Putamen (tissue), 1 donor: ENCODE measurements at regions not wholly inside any gene's neighbourhood (a gene's known extent, or its start where the extent isn't known, plus 50 kb on each side); places are given as distances from the start of the nearest gene placed in this dataset.
"Not testable (repeated sequence)": the region's sequence is repeated elsewhere in the genome, so short reads cannot be mapped to it uniquely, and the experiment has no call there.

ENCODE experiments used
- DNase-seq: peaks from one replicate; pipeline ENCODE4 v3.0.0-alpha.2; 2016; ENCODE audit warnings: low spot score

GRCh38 chrY:3037471-3037870 is 102.3 kb downstream of the ZFY start:
- DNase-seq = no peak

GRCh38 chrY:3040415-3040814 is 105.2 kb downstream of the ZFY start:
- DNase-seq = no peak

GRCh38 chrY:3041985-3042384 is 106.8 kb downstream of the ZFY start:
- DNase-seq = no peak

- no peak for DNase-seq
Observed at GRCh38 chrY:3042901-3043300, 107.7 kb downstream of the ZFY start.

DNA sequence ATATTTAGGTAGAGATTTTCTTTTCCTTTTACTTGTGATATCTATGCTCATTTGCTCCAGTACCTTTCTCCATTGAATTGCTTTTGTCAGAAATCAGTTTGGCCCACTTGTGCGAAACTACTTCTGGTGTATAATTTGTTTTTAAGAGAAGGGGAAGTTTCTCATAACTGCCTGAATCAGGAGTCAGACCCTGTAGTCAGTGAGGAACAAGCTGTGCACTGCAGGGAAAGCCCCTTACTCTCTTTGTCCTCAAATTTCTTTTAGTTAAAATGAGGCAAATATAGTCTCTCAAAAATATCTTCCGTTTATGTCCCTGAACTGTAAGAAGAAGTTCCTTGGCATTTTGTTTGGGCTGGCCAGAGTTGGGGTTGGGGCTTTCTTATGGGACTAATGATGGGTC is 109.9 kb downstream of the ZFY start:
- DNase-seq = no peak

DNA sequence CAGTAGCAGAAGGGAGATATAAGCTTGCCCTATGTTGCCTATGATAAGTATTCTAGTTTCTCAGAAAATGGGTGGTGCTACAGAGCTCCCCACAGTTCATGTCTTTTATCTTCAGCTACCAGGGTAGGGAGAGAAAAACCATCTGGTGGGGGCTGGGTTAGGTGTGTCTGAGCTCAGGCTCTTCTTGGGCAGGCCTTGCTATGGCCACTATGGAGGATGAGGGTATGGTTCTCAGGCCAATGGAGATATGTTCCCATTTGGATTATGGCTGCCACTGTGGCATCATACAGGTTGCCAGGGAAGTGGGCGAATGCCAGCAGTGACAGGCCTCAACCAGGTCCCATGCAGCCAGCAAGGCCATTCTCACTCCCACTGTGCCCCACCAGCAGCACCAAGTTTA is 120.3 kb downstream of the ZFY start:
- not testable (repeated sequence) for DNase-seq

GRCh38 chrY:3058342-3058741 is 123.2 kb downstream of the ZFY start:
- DNase-seq = not testable (repeated sequence)

DNA sequence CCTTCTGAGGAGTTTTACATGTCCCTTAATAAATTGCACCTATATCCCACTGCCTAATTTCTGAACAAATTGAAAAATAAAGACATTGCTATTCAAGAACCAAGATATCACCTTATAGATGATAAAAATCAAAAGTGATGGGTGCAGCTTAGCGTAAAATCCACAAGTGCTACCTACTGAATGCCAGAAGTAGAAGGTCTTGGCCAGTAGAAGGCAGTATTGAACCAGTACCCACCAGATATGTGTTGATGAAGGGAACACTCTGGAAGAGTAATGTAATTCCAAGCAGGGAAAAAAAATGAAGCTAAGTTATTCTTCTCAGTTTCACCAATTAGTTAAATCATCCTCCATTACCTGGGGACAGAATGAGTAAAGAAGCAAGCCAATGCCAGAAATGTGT is 125.5 kb downstream of the ZFY start:
- not testable (repeated sequence) for DNase-seq

DNA sequence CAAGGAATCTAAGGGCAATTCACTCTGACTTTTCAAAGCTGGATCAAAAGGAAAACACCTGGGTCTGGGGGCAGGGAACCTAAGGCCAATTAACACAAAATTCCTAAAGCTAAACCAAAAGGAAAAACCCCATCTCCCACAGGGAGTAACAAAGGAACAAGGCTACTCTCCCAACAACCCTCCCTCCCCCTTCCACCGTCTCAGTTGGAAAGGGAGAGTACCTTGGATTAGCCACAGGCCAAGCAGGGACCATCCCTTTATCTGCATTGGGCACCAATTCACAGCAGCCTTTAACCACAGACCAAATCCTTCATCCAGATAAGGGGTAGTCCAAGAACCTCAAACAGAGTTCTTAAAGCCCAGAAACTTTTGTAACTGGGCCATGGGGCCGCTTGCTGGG is 153.0 kb downstream of the ZFY start:
- not testable (repeated sequence) for DNase-seq

DNA sequence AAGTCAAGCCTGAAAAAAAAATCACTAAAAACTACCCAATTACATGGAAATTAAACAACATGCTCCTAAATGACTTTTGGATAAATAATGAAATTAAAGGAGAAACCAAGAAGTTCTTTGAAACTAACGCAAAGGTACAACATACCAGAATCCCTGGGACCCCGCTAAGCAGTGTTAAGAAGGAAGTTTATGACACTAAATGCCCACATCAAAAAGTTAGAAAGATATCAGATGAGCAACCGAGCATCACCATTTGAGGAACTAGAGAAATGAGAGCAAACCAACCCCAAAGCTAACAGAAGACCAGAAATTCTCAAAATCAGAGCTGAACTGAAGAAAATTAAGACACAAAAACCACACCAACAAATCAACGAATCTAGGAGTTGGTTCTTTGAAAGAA is 173.5 kb downstream of the ZFY start:
- DNase-seq = not testable (repeated sequence)

DNA sequence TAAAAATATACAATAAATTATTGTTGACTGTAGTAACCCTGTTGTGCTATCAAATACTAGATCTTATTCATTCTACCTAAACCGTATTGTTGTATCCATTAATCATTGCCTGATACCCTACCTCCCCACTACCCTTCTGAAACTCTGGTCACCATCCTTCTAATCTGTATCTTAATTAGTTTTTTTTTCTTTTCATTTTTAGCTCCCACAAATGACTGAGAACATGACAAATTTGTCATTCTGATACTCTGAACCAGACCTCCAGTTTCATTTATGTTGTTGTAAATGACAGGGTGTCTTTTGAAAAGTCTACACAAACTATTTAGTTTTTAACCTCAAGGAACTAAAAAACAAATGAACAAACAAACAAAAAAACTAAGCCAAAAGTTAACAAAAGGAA is 185.1 kb downstream of the ZFY start:
- not testable (repeated sequence) for DNase-seq

DNA sequence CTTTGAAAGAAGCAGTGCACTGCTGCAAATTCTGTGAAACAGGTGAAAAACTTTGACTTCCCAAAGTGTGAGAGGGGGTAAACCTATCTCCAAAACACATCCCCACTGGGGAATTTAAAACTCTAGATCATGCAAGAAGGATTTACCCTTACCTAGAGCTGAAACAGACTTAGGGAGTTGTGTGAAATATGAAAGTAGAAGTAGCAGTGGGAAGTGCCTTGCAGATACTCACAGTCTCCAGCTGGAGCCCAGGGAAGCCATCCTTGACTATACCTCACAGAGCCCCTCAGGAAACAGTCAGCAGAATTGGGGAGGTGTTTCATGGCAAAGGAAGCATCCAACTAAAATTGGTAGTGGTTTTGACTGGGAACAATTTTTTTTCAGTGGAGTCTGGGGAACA is 185.5 kb downstream of the ZFY start:
- DNase-seq = not testable (repeated sequence)

- not testable (repeated sequence) for DNase-seq
Observed at GRCh38 chrY:3123482-3123881, 188.3 kb downstream of the ZFY start.

- not testable (repeated sequence) for DNase-seq
Observed at GRCh38 chrY:3171074-3171473, 235.9 kb downstream of the ZFY start.

DNA sequence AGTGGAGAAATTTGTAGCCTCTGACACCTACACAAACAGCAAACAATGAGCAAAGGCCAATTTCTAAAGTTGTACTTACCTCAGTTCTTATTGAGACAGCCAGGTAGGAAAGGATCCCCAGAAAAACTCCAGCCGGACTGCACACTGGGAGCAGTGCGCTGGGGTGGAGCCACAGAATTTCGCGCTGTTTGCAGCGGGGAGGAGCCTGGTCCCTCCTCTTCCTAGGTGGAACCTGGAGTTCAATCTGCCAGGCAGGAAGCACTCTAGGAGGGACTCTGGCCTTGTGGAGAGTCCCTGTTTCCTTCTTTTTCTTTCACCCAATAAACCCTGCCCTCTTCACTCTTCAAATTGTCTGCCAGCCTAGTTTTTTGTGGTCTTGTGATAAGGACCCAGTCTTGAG is 259.9 kb downstream of the ZFY start:
- not testable (repeated sequence) for DNase-seq

DNA sequence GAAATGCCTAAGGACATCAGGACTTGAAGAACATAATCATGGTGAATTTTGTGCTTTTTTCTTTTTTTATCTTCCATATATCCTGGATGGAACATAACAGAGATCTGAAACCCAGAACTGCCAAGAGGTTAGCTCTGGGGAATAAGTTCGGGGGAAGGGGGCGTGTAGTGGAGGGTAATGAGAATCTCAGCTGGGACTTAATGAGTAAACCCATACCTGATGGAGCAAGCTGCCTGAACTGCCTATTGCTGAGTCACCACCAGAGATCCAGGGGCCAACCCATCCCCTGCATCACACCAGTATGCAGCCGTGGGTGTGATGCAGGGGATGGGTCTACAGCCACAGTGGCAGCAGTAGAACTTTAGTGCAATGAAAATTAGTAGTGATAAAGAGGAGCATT is 267.1 kb downstream of the ZFY start:
- DNase-seq = not testable (repeated sequence)

DNA sequence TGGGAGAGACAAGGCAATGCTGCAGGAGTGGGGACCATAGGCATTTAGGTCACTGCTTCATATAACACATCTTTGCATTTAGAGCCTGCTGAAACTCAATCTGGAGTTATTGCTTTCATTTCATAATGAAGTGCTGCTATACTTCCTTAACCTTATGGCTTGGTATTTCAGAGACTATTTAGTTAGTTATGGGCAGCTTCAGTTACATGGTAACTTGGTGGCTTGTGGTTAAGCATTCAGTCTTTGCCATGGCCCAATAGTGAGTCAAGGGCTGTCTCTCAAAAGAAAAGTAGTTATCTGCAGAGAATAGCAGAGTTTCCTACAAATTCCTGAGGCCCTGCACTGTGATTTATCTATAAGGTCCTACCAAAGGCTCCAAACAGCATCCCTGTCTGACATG is 271.6 kb downstream of the ZFY start:
- DNase-seq = not testable (repeated sequence)

DNA sequence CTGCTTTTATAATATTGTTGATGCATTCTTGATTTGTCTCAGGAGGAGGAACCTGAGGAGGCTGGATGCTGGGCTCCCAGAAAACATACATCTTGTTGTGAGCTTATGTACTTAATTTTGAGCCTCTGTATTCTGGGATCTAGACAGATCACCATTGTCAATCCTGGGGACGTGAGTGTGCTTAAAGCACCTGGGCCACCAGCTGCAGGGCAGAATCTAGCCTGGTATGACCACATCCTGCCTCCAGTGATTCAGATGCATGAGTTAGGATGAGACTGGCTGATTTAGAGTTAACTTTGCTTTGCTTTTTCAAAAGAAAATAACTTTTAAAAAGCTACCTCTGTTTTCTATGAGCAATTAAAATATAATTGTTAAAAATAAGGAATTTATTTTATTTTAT is 278.0 kb downstream of the ZFY start:
- DNase-seq = not testable (repeated sequence)

DNA sequence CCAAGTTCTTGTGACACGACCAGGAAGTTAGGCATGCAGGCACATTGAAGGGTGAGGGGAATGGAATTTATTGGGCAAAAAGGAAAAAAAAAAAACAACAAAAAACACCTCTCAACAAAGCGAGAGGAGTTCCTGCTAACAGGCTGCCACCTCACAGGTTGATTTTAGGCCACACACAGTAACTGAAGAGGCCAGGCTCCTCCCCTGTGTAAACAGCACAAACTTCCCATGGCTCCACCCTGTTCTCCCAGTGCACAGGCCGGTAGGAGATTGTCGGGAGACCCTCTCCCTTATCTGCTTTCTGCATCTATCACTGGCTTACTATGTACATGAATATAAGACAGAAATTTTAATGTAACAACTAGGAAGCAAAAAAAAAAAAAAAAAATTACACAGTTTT is 283.0 kb downstream of the ZFY start:
- DNase-seq = not testable (repeated sequence)

DNA sequence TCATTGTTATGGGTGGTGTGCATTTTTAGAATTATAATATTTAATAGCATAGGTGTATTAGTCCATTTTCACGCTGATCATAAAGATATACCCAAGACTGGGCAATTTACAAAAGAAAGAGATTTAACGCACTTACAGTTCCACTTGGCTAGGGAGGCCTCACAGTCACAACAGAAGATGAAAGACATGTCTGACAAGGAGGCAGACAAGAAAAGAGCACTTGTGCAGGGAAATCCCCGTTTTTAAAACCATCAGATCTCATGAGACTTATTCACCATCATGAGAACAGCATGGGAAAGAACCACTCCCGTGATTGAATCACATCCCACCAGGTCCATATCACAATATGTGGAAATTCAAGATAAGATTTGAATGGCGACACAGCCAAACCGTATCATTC is 283.4 kb downstream of the ZFY start:
- DNase-seq = not testable (repeated sequence)

- DNase-seq = not testable (repeated sequence)
Observed at GRCh38 chrY:3262911-3263310, 316.0 kb upstream of the TGIF2LY start.

- not testable (repeated sequence) for DNase-seq
Observed at GRCh38 chrY:3288063-3288462, 290.8 kb upstream of the TGIF2LY start.

DNA sequence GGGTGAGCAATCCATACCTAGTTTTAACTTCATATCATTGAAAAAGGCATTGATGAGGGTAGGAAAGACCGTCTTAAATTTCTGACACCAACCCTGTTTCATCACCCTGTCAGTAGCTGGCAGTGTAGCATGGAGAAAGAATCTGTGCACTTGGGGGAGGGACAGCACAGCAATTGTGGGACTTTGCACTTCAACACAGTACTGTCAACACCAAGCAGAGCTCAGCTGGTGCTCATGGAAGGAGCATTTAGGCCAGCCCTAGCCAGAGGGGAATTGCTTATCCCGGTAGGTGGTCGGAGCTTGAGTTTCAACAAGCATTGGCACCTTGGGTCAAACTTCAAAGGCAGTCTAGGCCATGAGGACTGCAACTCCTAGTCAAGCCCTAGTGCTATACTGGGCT is 281.6 kb upstream of the TGIF2LY start:
- DNase-seq = not testable (repeated sequence)

DNA sequence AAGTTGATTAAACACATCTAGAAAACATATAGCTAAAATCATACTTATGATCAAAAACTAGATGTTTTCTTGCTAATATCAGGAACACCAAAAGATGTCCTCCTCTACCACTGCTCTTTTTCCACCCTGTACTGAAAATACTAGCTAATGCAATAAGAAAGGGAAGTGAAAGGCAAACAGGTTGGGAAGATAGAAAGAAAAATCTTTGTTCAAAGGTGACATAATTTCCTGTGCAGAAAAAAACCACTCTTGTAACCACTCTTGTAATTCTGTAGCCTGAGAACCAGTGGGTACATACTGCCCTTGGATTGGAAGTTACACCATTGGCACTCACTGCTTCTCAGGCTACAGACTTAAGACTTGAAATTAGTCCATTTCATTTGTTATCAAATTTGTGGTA is 258.9 kb upstream of the TGIF2LY start:
- DNase-seq = not testable (repeated sequence)

- not testable (repeated sequence) for DNase-seq
Observed at GRCh38 chrY:3367535-3367934, 211.3 kb upstream of the TGIF2LY start.
